Activated naive CD8-positive, alpha-beta T cell treated with anti-CD3 and anti-CD28 coated beads, Interleukin-2, amount 50 U/mL, for 24 hours (primary cell): ENCODE measurements at regions not wholly inside any gene's neighbourhood (a gene's known extent, or its start where the extent isn't known, plus 50 kb on each side); places are given as distances from the start of the nearest gene placed in this dataset.

Experiments
- ATAC-seq: fragments of 150-1000 bp; cut with Tn5 transposase; one replicate; pipeline ENCODE4 v1.10.0; 2021
- DNase-seq: peaks from one replicate; pipeline ENCODE4 v3.0.0; 2021
- H3K27ac Mint-ChIP-seq: one replicate; pipeline ENCODE4 v1.8.0; 2021; ENCODE audit warnings: mild to moderate bottlenecking, mixed read lengths
- H3K27me3 Mint-ChIP-seq: one replicate; pipeline ENCODE4 v1.8.0; 2021; ENCODE audit warnings: mixed read lengths
- H3K36me3 Mint-ChIP-seq: one replicate; pipeline ENCODE4 v1.8.0; 2021; ENCODE audit warnings: low read depth, mixed read lengths
- H3K4me1 Mint-ChIP-seq: one replicate; pipeline ENCODE4 v1.8.0; 2021; ENCODE audit warnings: mixed read lengths
- H3K4me3 Mint-ChIP-seq: one replicate; pipeline ENCODE4 v1.8.0; 2021; ENCODE audit warnings: mild to moderate bottlenecking, moderate library complexity, mixed read lengths
- H3K9me3 Mint-ChIP-seq: one replicate; pipeline ENCODE4 v1.8.0; 2021; ENCODE audit warnings: mixed read lengths

- no peak overlapping the region for H3K27ac Mint-ChIP-seq
- no peak for ATAC-seq
- peaks cover 2% of the 10 kb centered on the region for H3K36me3 Mint-ChIP-seq
- no peak for DNase-seq
- no peaks in the 10 kb centered on the region for H3K4me1 Mint-ChIP-seq
- peaks cover 10% of the 10 kb centered on the region for H3K9me3 Mint-ChIP-seq
- H3K4me3 Mint-ChIP-seq = no peak overlapping the region
- no peaks in the 10 kb centered on the region for H3K27me3 Mint-ChIP-seq
Observed at GRCh38 chr2:2757764-2758163, 426.7 kb upstream of the MYT1L start.

DNA sequence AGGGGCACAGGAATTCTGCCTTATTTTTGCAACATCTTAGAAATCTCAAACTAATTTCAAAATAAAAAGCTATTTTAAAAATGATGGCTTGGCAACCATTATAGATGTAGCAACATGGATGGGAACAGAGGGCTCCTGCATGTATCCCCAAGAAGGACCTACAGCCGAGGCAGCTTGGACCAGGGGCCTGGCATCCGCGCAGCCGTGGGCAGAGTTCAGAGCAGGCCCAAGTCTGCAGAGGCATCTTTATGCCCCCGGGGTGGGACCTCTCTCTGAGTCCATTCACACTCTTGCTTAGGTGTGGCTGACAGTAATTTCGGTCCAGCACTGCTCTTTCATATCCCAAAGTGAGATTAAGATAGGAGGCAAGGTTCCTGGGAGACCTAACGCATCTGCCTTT is 425.8 kb upstream of the MYT1L start:
- peaks cover 11% of the 10 kb centered on the region for H3K9me3 Mint-ChIP-seq
- H3K4me3 Mint-ChIP-seq = no peak overlapping the region
- no peak for ATAC-seq
- no peak for DNase-seq
- H3K27ac Mint-ChIP-seq = no peak overlapping the region
- H3K4me1 Mint-ChIP-seq = no peaks in the 10 kb centered on the region
- no peaks in the 10 kb centered on the region for H3K27me3 Mint-ChIP-seq
- H3K36me3 Mint-ChIP-seq = peaks cover 2% of the 10 kb centered on the region

DNA sequence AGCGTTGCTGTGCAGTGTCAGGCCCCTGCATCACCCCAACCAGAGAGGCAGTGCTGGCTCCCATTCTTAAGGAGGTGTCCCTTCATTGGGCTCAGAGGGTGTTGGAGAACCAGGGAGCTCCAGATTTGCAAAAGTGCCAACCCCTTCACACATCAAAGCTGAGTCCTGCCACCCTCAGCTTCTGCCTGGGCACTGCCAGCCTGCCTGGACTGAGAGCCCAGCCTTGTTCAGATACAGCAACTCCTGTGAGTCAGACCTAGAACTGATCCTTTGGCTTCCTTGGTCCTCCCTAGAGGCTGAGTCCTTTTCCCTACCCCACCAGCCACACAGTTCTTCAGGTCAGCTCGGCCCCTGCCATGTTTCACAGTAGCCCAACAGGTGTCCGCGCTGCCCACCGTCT is 424.9 kb upstream of the MYT1L start:
- no peaks in the 10 kb centered on the region for H3K4me1 Mint-ChIP-seq
- H3K36me3 Mint-ChIP-seq = peaks cover 2% of the 10 kb centered on the region
- DNase-seq = no peak
- no peak overlapping the region for H3K4me3 Mint-ChIP-seq
- no peaks in the 10 kb centered on the region for H3K27me3 Mint-ChIP-seq
- H3K9me3 Mint-ChIP-seq = peaks cover 17% of the 10 kb centered on the region
- no peak for ATAC-seq
- no peak overlapping the region for H3K27ac Mint-ChIP-seq

- ATAC-seq (no peak), DNase-seq (no peak)
- H3K4me3 Mint-ChIP-seq = no peak overlapping the region
- peaks cover 2% of the 10 kb centered on the region for H3K36me3 Mint-ChIP-seq
- no peaks in the 10 kb centered on the region for H3K4me1 Mint-ChIP-seq
- H3K9me3 Mint-ChIP-seq = peaks cover 22% of the 10 kb centered on the region
- no peaks in the 10 kb centered on the region for H3K27me3 Mint-ChIP-seq
- no peak overlapping the region for H3K27ac Mint-ChIP-seq
Observed at GRCh38 chr2:2754940-2755339, 423.9 kb upstream of the MYT1L start.

GRCh38 chr2:2751715-2752315 is 420.7 kb upstream of the MYT1L start:
- ATAC-seq = no peak
- H3K4me3 Mint-ChIP-seq = no peak overlapping the region

DNA sequence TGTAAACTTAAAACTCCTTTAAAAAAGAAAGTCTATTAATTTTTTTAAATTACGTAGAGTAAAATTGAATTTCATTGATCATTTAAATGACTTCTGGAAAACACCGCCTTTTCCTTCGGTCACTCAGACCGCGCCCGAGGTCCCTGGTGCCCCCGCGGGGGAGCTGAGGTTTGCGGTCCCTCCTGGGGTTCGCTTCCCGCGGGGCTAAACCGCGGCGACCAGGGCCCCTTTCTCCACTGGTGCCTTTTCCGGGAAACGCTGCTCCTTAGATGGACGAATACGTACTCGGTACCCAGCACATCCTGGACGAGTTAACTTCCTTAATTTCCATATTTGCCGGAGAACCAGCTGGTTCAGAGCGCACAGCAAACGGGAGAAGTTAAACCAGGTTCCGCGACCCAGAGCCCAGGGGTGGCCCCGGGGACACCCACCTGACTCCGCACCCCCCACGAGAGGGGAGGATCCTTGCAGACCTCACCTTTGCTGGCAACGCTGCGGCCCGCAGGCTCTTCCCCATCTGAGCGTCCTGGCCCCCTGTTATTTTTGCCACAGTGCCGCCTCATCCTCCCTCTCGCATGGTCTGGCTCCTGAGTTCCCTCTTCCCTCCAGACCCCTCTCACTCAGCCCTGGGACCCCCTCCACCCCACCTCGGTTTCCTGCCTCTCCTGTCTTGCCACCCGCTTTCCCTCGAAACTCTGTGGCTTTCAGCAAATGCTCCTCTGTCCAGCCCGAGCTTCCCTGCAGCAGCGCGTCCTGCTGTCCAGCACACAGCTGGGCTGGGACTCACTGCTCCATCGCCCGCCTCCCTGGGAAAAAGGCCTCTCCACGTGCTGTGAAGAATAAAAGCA is 420.0 kb upstream of the MYT1L start:
- DNase-seq = no peak
- no peak for ATAC-seq
- no peak overlapping the region for H3K4me3 Mint-ChIP-seq
- no peaks in the 10 kb centered on the region for H3K27me3 Mint-ChIP-seq
- H3K9me3 Mint-ChIP-seq = peaks cover 23% of the 10 kb centered on the region
- no peak overlapping the region for H3K27ac Mint-ChIP-seq
- peaks cover 2% of the 10 kb centered on the region for H3K36me3 Mint-ChIP-seq
- no peaks in the 10 kb centered on the region for H3K4me1 Mint-ChIP-seq

More at GRCh38 chr2:2751715-2752315, 420.7 kb upstream of the MYT1L start:
- H3K4me1 Mint-ChIP-seq = no peaks in the 10 kb centered on the region
- peaks cover 2% of the 10 kb centered on the region for H3K36me3 Mint-ChIP-seq
- H3K27ac Mint-ChIP-seq = no peak overlapping the region
- H3K9me3 Mint-ChIP-seq = peaks cover 23% of the 10 kb centered on the region
- no peaks in the 10 kb centered on the region for H3K27me3 Mint-ChIP-seq
- no peak for DNase-seq

DNA sequence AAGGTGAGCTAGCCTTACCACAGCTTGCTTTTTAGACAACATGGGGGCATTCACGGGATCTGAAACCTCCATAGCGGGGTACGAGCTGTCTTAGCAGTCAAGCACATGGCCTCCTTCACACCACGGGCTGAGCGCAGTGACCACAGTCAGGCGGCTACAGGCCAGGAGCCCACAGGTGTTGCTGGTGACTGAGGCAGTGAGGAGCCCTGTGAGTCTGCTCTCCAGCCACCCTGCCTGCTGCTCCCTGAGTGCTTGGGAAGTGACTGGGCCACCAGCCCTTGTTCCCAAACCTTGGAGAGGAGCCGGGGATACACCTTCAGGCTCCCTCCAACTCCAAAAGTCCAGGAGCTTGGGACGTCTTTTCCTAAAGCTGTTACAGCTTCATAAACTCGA is 418.1 kb upstream of the MYT1L start:
- ATAC-seq (no peak), DNase-seq (no peak)
- H3K36me3 Mint-ChIP-seq = no peaks in the 10 kb centered on the region
- H3K27ac Mint-ChIP-seq = no peak overlapping the region
- peaks cover 20% of the 10 kb centered on the region for H3K9me3 Mint-ChIP-seq
- H3K27me3 Mint-ChIP-seq = no peaks in the 10 kb centered on the region
- H3K4me3 Mint-ChIP-seq = no peak overlapping the region
- H3K4me1 Mint-ChIP-seq = no peaks in the 10 kb centered on the region

- H3K4me1 Mint-ChIP-seq = no peaks in the 10 kb centered on the region
- ATAC-seq = no peak
- DNase-seq = no peak
- no peaks in the 10 kb centered on the region for H3K36me3 Mint-ChIP-seq
- peaks cover 19% of the 10 kb centered on the region for H3K9me3 Mint-ChIP-seq
- no peak overlapping the region for H3K4me3 Mint-ChIP-seq
- H3K27ac Mint-ChIP-seq = no peak overlapping the region
- no peaks in the 10 kb centered on the region for H3K27me3 Mint-ChIP-seq
Observed at GRCh38 chr2:2748399-2749205, 417.5 kb upstream of the MYT1L start.

- H3K27me3 Mint-ChIP-seq = no peaks in the 10 kb centered on the region
- H3K27ac Mint-ChIP-seq = no peak overlapping the region
- no peak for DNase-seq
- H3K4me3 Mint-ChIP-seq = no peak overlapping the region
- ATAC-seq = no peak
- H3K9me3 Mint-ChIP-seq = peaks cover 14% of the 10 kb centered on the region
- H3K4me1 Mint-ChIP-seq = no peaks in the 10 kb centered on the region
- no peaks in the 10 kb centered on the region for H3K36me3 Mint-ChIP-seq
Observed at GRCh38 chr2:2747797-2748301, 416.8 kb upstream of the MYT1L start.

DNA sequence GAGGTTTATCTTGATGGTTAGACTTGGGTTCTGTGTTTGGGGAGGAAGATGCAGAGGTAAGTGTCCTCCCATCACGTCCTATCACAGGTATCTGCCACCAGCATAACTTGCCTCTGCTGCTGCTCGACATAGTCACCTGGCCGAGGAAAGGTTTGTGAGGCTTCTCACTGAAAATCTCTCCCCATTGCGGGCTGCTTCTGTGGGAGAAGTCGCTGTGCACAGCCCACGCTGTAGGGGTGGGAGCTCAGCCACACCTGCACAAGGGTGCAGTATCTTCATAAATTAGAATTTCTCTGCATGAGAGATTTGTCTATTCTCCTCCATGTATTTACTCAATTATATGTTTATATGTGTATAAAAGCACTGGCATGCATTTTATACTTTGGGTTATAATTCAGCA is 415.7 kb upstream of the MYT1L start:
- no peaks in the 10 kb centered on the region for H3K36me3 Mint-ChIP-seq
- no peaks in the 10 kb centered on the region for H3K4me1 Mint-ChIP-seq
- ATAC-seq = no peak
- H3K27ac Mint-ChIP-seq = no peak overlapping the region
- no peak for DNase-seq
- H3K4me3 Mint-ChIP-seq = no peak overlapping the region
- peaks cover 11% of the 10 kb centered on the region for H3K9me3 Mint-ChIP-seq
- no peaks in the 10 kb centered on the region for H3K27me3 Mint-ChIP-seq

DNA sequence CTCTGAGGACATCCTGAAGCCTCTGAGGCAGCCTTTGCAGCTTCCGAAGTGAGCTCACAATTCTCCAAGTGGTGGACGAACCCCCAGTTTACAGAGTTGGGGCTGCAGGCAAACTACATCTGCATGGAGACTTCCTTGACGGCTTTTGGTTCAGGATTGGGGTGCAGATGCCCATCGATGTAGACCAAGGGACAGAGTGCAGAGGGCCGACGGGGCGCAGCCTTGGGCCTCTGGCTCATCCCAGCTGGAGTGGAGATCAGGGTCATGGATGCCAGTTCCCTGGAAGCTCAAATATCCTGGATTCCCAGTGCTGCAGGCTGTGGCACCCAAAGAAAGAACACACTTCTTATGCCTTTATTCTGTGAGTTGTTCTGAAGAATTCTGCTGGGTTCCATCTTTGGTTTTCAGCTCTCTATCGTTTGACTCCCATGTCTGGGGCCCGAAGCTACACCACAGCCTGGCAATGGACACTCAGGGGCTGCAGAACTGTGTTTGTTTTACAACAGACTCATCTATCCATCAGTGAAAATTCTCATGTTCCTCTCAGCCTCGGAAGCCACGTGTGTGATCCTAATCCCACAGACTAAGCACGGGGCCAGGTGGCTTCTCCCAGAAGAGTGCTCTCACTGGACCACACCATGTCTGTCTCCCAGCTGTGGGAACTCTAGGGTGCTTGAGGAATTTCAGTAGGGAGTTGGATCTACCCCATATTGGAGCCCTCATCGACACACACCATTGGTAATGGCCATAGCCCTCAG is 414.1 kb upstream of the MYT1L start:
- Mint-ChIP-seq H3K4me3 (no peak overlapping the region), H3K27ac (no peak overlapping the region), H3K27me3 (no peaks in the 10 kb centered on the region), H3K9me3 (peaks cover 4% of the 10 kb centered on the region), H3K4me1 (no peaks in the 10 kb centered on the region), H3K36me3 (no peaks in the 10 kb centered on the region)
- DNase-seq = no peak
- ATAC-seq = no peak

DNA sequence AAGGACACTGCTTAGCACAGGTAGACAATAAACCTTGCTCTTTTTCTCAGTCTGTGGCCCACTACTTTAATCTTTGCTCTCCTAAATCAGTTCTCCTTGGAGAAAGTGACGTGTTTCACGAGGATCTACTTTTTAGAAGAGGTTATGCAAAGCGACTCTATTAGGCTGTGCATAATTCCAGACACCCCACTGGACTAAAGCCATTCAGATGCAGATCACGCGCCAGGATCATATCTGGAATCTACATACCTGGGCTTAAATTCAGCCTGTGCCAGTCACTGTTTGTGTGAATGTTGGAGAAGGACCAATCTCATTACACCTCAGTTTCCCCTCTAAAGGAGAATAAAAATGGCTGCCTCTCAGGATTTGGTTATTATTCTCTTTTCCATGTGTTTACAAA is 413.0 kb upstream of the MYT1L start:
- no peaks in the 10 kb centered on the region for H3K36me3 Mint-ChIP-seq
- DNase-seq (no peak), ATAC-seq (no peak)
- no peak overlapping the region for H3K4me3 Mint-ChIP-seq
- no peaks in the 10 kb centered on the region for H3K27me3 Mint-ChIP-seq
- no peaks in the 10 kb centered on the region for H3K4me1 Mint-ChIP-seq
- no peaks in the 10 kb centered on the region for H3K9me3 Mint-ChIP-seq
- H3K27ac Mint-ChIP-seq = no peak overlapping the region

- Mint-ChIP-seq H3K4me1 (no peaks in the 10 kb centered on the region), H3K36me3 (no peaks in the 10 kb centered on the region), H3K27me3 (no peaks in the 10 kb centered on the region), H3K9me3 (no peaks in the 10 kb centered on the region), H3K4me3 (no peak overlapping the region), H3K27ac (no peak overlapping the region)
- DNase-seq = no peak
- no peak for ATAC-seq
Observed at GRCh38 chr2:2743164-2743571, 412.1 kb upstream of the MYT1L start.

GRCh38 chr2:2742726-2743125 is 411.7 kb upstream of the MYT1L start:
- H3K27me3 Mint-ChIP-seq = no peaks in the 10 kb centered on the region
- H3K27ac Mint-ChIP-seq = no peak overlapping the region
- DNase-seq (no peak), ATAC-seq (no peak)
- H3K4me3 Mint-ChIP-seq = no peak overlapping the region
- no peaks in the 10 kb centered on the region for H3K36me3 Mint-ChIP-seq
- H3K4me1 Mint-ChIP-seq = no peaks in the 10 kb centered on the region
- no peaks in the 10 kb centered on the region for H3K9me3 Mint-ChIP-seq
